ENCODE measurements at regions not wholly inside any gene's neighbourhood (a gene's known extent, or its start where the extent isn't known, plus 50 kb on each side); places are given as distances from the start of the nearest gene placed in this dataset.

DNA sequence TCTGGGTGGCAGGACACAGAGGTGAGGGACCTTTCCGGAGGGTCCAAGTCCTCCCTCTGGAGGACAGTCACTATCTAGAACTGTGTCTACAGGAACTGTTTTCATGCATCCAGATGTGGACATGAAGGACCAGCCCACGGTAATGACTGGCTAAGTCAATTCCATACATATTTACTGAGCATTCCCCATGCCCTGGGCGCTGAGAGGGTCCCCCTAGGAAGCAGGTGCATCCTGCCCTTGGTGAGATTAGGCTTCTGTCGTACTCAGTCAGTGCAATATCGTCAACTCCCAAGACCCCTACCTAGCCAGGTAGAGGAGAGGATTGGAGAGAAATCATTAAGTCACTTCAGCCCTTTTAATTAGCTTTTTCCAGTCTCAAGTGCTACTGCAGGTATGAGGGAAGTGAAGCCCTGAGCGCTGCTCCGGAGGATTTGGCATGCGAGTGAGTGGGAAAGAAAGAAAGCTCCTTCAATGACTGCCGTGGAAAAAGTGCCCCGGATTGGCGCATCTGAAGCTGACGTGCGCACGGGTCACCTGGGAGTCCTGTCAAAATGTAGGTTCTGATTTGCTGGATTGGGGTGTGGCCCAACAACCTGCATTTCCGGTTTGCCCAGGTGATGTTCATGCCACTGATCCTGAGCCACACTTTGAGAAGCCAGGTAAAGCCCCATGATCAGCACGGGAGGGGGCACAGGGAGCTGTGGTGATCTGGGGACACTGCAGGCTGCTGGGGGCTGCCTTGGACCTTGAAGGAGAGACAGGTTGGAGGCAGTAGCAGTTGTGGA lies 367.4 kb upstream of the TNRC6C start:
- no peak for FAIRE-seq

DNA sequence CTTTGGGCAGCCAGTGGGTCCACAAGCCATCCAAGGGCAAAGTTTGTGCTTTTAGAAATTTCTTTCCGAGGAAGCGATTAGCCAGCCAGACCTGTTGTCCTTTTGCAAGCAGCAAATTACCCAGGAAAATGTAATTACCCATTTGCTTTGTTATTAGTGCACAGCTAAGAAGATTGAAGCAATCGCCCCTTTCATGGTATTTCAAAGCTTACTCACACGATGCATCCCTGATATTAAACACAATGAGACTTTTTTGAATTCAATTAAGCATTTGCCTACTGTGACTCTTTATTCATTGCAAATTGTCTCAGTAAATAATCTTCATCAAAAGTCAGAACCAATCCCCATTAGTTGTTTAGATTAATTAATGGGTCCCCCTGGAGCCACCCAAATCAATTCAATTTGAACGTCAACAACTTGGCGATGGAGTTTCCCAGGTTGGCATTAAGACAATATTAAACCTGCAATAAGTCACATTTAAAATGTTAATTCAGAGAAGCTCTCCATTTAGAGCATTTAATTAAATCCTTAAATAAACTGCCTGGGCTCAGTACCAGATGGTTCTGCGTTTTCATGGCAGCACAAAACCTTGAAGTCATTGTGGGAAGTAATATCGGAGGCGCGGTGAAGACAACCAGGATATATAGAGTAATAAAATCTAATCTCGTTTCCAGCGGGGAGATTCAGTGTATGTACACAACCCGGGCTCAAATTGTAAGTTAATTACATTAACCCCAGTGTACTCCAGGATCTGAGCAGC lies 366.2 kb upstream of the TNRC6C start:
- no peak for FAIRE-seq

DNA sequence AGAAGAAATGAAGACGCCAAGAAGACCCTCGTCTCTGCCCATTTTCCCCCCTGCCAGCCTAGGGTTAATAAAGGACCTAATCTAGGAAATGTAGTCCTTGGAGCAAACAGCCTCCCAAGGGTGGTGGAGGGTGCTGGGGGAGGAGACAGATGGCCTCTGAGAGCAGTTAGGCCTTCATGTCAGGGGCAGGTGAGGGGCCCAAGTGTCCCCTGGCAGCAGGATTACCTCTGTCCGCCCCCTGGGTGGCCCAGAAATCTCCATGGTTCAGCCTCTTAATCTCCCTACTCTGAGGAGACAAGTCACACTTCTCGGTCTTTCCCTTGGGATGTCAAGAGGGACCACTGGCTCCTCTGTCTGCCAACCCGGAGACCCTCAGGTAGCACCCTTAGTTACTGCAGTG lies 365.4 kb upstream of the TNRC6C start:
- FAIRE-seq, result no peak

- no peak for FAIRE-seq
Observed at GRCh38 chr17:77594416-77595209, 363.9 kb upstream of the TNRC6C start.

GRCh38 chr17:77596491-77597417 lies 361.7 kb upstream of the TNRC6C start:
- FAIRE-seq, result no peak

DNA sequence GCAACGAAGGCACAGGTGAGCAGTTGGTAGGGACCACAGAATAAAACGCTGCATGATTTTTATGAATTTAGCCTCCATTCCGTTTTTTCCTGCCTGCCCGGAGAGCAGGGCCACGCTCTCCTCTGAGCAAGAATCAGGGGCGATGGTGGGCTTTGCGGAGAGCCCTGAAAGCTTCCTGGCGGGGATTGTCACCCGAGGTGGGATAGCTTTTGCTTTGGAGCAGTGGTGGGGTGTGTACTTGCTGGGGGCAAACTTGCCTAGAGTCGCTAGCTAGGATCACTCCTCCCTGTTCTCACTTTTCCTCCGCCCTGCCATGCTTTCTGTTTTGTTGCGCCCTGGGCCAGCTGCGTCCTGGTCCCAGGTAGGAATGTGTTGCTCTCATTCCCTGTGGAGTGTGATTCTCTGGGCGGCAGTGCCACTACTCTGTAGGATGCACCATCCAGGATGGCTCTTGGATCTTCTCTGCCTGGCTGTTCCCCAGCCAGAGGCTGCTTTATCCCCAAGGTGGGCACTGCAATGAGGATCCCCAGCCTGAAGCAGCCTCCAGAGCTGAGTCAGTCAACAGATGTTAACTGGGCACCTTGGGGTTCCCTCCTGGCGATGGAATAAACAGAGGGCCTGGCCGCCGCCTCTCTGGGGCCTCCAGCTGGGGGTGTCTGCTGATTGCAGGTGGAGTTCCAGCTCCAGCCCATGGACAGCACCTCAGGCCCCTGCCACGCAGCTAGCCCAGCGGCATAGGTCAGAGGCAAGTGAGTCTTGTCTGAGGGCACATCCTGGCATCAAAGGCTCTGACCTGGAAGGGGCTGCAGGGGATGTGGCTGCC lies 360.9 kb upstream of the TNRC6C start:
- no peak for FAIRE-seq

DNA sequence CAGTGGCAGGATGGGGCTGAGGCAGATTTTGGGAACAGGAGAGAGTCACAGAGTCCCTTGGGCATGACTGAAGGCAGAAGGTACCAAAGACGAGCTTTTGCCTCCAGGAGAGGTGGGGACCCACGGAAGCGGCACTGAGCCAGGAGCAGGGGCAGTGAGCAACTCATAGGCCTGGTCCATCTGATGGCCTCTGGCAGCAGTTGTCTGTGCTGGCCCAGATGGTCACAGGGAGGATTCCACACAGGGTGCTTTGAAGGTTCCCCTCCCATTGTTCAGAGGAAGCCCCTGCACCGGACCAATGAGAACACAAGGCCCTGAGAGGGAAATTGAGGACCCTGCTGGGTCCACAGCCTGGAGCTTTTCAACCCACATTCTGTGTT lies 360.3 kb upstream of the TNRC6C start:
- FAIRE-seq, result no peak

- no peak for FAIRE-seq
Observed at GRCh38 chr17:77599699-77600098, 358.8 kb upstream of the TNRC6C start.

GRCh38 chr17:77600346-77600745 lies 358.2 kb upstream of the TNRC6C start:
- FAIRE-seq, result no peak

- no peak for FAIRE-seq
Observed at GRCh38 chr17:77601054-77601979, 357.2 kb upstream of the TNRC6C start.

DNA sequence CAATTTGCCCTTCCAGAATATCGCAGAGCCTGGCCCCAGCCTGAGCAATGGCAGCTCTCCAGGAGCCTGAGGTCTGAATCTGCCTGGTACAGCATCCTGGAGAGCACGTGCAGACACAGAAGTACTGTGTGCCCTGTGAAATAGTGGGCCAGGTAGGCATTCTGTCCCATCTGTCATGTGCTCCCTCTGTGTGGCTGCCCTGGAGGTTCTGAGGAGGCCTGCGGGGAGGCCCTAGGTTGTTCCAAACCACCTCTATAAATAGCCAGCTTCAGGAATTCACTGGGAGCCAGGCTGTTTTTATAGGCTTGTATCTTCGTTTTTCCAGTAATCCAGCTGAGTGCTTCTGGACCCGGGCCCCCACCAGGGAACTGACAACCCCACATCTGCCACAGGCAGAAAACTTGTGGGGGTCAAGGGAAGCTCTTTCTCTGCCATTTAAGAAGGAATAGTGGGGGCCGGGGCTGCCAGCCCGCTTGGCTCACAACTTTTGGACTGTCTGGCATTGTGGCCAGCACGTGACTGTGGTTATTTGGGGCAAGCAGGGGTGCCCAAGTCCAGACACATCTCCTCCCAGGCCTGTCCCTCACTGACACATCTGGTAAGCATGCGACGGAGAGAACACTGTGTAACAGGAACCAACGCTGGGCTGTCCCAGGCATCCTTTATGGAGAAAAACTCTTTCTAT lies 356.3 kb upstream of the TNRC6C start:
- FAIRE-seq, result no peak

GRCh38 chr17:77602883-77603640 lies 355.4 kb upstream of the TNRC6C start:
- FAIRE-seq, result no peak

DNA sequence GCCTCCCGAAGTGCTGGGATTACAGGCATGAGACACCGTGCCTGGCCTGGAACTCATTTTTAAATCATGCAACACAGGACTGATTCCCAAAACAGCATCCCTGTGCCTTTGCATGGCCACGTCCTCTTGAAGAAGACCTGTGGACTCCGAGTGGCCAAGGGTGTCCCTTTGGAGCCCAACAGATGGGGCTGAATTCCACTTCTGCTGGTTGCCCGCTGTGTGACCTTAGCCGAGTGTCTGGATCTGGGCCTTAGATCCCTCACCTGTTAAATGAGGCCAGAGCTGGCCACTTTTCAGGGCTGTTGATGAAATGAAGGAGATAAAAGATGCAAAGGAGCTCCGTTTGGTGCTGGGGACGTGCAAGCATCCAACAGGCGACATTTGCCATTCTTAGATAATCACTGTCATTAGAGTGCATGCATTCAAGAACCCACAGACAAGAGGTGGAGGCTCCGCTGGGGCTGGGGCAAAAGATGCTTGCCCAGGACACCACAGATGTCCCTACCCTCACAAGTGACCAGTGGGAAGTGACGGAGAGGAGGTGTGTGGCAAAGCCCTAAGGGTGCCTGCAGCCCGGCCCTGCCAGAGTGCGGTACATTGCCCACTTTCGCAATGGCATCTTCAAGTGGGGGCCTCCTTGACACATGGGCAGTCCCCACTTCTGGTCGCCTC lies 354.1 kb upstream of the TNRC6C start:
- no peak for FAIRE-seq

DNA sequence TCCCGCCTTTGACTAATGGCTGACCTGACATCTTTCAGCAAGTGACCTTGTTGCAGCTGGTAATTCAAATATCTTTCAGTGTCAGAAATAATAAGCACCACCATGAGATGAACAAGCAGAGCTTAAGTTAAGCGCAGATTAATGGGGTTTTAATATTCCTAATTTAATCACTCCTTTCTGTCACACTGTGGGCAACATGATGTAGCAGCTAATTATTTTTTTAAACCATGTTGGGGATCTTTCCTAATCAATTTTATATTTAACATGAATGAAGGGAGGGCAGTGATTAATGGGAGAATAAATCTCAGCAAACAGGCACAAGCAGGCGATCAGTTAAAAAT lies 353.6 kb upstream of the TNRC6C start:
- FAIRE-seq, result no peak

GRCh38 chr17:77606146-77606864 lies 352.2 kb upstream of the TNRC6C start:
- FAIRE-seq, result no peak

DNA sequence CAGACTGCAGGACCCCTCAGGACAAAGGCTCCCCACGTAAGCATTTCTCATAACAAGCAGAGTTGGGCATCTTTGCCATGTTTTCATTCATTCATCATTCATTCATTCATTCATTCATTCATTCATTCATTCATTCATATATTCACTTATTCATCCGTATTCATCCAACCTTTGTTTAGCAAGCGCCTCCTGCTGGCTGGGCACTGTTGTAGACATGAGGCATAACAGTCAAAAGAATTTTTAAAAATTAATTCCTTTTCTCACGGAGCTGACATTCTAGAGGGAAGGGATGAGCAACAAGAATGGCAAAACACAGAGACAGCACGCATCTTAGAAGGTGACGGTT lies 351.7 kb upstream of the TNRC6C start:
- FAIRE-seq, result no peak

GRCh38 chr17:77607606-77608005 lies 350.9 kb upstream of the TNRC6C start:
- FAIRE-seq, result no peak

DNA sequence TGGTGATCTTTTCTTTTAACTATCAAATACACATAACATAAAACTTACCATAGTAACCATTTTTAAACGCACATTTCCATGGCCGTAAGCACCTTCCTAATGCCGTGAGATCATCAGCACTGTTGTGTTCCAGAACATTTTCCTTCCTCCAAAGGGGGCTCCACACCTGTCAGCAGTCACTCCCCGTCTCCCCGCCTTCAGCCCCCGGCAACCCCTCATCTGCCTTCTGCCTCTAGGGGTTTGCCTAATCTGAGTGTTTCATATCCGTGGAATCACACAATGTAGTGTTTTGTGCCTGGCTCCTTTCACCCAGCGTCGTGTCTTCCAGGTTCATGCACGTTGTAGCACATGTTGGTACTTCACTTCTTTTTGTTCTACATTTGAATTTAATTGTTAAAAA lies 350.1 kb upstream of the TNRC6C start:
- no peak for FAIRE-seq

Measured in endometrium (tissue), 2 donors.